Fibroblast of villous mesenchyme (primary cell): ENCODE measurements at regions not wholly inside any gene's neighbourhood (a gene's known extent, or its start where the extent isn't known, plus 50 kb on each side); places are given as distances from the start of the nearest gene placed in this dataset.

Experiments used
- DNase-seq: peaks from one replicate; pipeline ENCODE4 v3.0.0-alpha.2; 2010; ENCODE audit warnings: low read depth
- H3K4me3 ChIP-seq: 2 replicates; pipeline ENCODE4 v1.5.1; 2011; ENCODE audit warnings: low read depth, mild to moderate bottlenecking, low read length
- TF ChIP-seq, protein P1 (sequence below): IDR thresholded peaks from 2 replicates; pipeline ENCODE4 v1.5.1; 2012; ENCODE audit warnings: low read depth, mild to moderate bottlenecking, low read length; ENCODE audit not compliant: insufficient read depth

DNA sequence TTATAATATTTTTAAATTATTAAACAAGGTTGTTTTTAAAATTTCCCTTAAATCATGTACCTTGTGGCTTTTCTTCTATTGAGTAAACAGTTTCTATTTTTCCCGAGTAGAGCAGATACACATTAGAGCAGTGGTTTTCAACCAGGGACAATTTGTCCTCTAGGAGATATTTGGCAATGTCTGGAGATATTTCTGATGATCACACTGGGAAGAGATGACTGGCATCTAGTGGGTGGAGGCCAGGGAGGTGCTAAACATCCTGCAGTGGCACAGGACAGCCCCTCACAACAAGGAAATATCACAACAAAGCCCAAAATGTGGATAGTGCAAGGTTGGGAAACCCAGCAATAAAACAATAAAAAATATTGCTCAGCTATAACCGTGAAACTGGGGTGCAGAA lies 113.0 kb upstream of the PTPRG start:
- no peak overlapping the region for H3K4me3 ChIP-seq
- DNase-seq, result no peak
- TF ChIP-seq, protein P1, sequence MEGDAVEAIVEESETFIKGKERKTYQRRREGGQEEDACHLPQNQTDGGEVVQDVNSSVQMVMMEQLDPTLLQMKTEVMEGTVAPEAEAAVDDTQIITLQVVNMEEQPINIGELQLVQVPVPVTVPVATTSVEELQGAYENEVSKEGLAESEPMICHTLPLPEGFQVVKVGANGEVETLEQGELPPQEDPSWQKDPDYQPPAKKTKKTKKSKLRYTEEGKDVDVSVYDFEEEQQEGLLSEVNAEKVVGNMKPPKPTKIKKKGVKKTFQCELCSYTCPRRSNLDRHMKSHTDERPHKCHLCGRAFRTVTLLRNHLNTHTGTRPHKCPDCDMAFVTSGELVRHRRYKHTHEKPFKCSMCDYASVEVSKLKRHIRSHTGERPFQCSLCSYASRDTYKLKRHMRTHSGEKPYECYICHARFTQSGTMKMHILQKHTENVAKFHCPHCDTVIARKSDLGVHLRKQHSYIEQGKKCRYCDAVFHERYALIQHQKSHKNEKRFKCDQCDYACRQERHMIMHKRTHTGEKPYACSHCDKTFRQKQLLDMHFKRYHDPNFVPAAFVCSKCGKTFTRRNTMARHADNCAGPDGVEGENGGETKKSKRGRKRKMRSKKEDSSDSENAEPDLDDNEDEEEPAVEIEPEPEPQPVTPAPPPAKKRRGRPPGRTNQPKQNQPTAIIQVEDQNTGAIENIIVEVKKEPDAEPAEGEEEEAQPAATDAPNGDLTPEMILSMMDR, result no peak

DNA sequence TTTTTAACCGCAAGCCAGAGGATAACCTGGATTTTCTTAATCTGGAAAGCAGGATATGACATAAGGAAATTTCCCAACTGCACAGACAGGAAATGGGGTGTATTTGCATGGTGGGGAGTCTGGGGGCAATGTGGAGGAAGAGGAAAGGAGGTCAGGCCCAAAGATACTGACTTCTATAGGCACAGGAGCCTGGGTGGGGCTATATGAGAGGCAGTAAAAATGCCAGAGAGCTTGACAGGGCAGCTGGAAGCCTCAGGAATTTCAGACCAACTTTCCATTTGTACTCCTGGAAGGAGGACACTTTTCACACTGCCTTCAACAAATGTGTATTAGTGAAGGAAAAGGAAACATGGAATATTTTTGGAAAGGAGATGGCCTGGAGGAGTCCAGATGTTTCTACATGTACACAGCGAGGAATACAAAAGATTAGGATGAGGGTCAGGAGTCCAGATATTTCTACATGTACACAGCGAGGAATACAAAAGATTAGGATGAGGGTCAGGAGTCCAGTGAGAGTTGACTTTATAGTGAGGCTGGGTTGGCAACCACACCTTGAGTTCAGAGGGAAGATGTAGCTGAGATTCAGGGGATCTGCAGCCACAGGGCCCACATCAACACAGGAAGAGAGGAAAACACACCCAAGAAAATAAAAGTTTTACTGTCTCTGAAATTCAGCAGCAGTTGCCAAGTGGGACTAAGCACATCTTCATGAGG lies 111.9 kb upstream of the PTPRG start:
- TF ChIP-seq, protein P1, result no peak
- no peak overlapping the region for H3K4me3 ChIP-seq
- peak; percentile 5 for DNase-seq

DNA sequence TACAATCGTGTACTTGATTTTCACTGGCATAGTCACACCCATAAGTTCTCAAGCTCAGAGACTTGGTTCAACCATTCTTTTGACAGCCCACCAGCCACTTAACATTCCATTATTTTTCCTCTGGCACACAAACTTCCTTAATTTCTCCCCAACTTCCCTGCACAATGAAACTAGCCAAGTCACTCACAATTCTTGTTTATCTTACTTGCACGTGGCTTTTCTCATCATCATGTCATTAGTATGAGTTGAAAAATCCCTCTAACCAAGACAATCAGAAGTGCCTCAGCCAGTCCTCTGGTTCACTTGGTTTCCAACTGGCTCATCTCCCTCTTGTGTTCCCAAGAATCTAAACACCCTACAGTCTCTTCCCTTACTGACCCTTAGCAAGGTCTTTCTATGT lies 110.5 kb upstream of the PTPRG start:
- no peak for DNase-seq
- H3K4me3 ChIP-seq, result no peak overlapping the region
- TF ChIP-seq, protein P1, result no peak

DNA sequence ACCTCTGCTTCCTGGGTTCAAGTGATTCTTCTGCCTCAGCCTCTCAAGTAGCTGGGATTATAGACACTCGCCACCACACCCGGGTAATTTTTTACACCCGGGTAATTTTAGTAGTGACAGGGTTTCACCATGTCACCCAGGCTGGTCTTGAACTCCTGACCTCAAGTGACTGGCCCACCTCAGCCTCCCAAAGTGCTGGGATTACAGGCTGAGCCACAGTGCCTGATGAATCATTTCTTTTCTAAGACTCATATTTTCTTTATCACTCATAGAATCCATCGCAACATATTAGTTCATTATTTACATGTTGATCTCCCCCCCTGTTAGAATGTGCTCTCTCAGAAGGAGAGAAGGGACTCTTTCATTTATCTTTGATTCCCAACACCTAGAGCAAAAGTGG lies 109.5 kb upstream of the PTPRG start:
- no peak overlapping the region for H3K4me3 ChIP-seq
- DNase-seq, result no peak
- TF ChIP-seq, protein P1, result no peak

DNA sequence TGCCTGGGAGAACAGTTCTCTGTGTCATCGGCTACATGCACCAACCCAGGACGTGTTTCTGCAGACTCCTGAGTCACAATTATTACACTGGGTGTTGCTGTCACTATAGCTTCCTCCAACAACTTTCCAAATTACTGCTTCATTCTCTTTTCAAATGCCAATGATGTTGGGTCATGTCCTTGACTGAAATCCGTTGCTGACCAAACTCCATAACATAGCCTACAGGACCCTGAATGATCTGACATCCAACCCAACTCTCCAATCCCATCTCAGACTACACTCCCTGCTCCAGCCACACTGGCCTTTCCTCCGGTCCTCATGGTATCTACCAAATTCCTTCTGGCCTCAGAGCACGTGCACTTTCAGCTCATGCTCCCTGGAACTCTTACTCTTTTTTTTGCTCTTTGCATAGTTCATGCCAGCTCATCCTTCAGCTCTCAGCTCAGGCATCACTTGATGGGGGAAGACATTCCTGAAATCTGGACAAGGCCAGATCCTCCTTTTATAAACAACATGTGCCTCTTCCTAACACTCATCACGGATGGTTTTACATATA lies 108.8 kb upstream of the PTPRG start:
- H3K4me3 ChIP-seq, result no peak overlapping the region
- TF ChIP-seq, protein P1, result no peak
- no peak for DNase-seq

DNA sequence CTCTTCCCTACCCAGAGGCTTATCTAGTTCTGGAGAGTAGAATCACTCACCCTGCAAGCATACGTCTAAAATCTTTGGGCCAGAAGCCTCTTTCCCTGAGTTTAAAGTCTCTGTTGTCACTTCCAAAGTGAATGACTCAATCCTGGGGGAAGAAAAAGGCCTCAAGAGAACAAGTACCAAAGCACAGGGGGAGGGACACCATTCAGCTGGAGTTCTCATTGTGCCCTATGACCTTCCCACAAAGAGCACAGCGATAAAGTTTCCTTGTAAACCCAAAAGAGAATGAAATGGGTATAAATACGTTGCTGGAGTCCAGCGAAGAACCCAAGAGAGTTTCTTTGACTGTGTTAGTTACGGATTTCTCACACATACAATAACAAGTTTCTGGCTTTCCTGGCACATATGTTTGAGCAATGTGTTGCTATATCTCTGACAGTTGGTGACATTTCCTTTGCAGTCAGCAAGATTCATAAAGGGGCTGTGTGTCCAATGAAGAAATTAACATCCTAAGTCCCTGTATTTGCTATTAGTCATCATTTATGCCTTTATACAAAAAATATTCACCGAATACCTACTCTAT lies 107.3 kb upstream of the PTPRG start:
- H3K4me3 ChIP-seq, result no peak overlapping the region
- TF ChIP-seq, protein P1, result no peak
- DNase-seq, result no peak
